Mesendoderm (in vitro differentiated cells): ENCODE measurements at regions not wholly inside any gene's neighbourhood (a gene's known extent, or its start where the extent isn't known, plus 50 kb on each side); places are given as distances from the start of the nearest gene placed in this dataset.

Source experiments
- DNase-seq: peaks from one replicate; pipeline ENCODE4 v3.0.0; 2013
- H2AK5ac ChIP-seq: 2 replicates; pipeline ENCODE4 v1.6.1; 2013; ENCODE audit warnings: low read length, inconsistent platforms
- H2BK120ac ChIP-seq: 2 replicates; pipeline ENCODE4 v1.6.1; 2013; ENCODE audit warnings: low read depth, mild to moderate bottlenecking, low read length, moderate library complexity, mixed read lengths
- H2BK15ac ChIP-seq: replicated peaks from 2 replicates; pipeline ENCODE4 v1.6.1; 2013; ENCODE audit warnings: low read depth, mild to moderate bottlenecking, moderate library complexity
- H2BK5ac ChIP-seq: 2 replicates; pipeline ENCODE4 v1.6.1; 2013; ENCODE audit warnings: low read length, inconsistent platforms
- H3K18ac ChIP-seq: 2 replicates; pipeline ENCODE4 v1.6.1; 2013; ENCODE audit warnings: mild to moderate bottlenecking, low read length, mixed read lengths
- H3K23ac ChIP-seq: one replicate; pipeline ENCODE4 v1.6.1; 2013; ENCODE audit warnings: low read length
- H3K27ac ChIP-seq: 2 replicates; pipeline ENCODE4 v1.5.1; 2013; ENCODE audit warnings: low read depth, mild to moderate bottlenecking, inconsistent platforms, low read length, moderate library complexity
- H3K27me3 ChIP-seq: 2 replicates; pipeline ENCODE4 v1.6.1; 2013; ENCODE audit warnings: low read length, control low read depth, mild to moderate bottlenecking, inconsistent platforms; ENCODE audit not compliant: insufficient read depth, poor library complexity
- H3K36me3 ChIP-seq: 2 replicates; pipeline ENCODE4 v1.6.1; 2013; ENCODE audit warnings: low read length, inconsistent platforms; ENCODE audit not compliant: control insufficient read depth, insufficient read depth
- H3K4ac ChIP-seq: one replicate; pipeline ENCODE4 v1.6.1; 2013; ENCODE audit warnings: low read depth, mild to moderate bottlenecking, low read length, moderate library complexity
- H3K4me1 ChIP-seq: 2 replicates; pipeline ENCODE4 v1.6.1; 2013; ENCODE audit warnings: low read depth, low read length, inconsistent platforms; ENCODE audit not compliant: control insufficient read depth
- H3K4me2 ChIP-seq: 2 replicates; pipeline ENCODE4 v1.6.1; 2013; ENCODE audit warnings: low read length
- H3K4me3 ChIP-seq: 2 replicates; pipeline ENCODE4 v1.5.1; 2013; ENCODE audit warnings: mild to moderate bottlenecking, low read length
- H3K56ac ChIP-seq: one replicate; pipeline ENCODE4 v1.6.1; 2013; ENCODE audit warnings: low read length
- H3K79me1 ChIP-seq: 2 replicates; pipeline ENCODE4 v1.6.1; 2013; ENCODE audit warnings: low read length, inconsistent platforms
- H3K79me2 ChIP-seq: 2 replicates; pipeline ENCODE4 v1.6.1; 2013; ENCODE audit warnings: mild to moderate bottlenecking, low read length; ENCODE audit not compliant: control insufficient read depth, insufficient read depth
- H3K9ac ChIP-seq: 2 replicates; pipeline ENCODE4 v1.6.1; 2013; ENCODE audit warnings: low read length, inconsistent platforms
- H4K5ac ChIP-seq: one replicate; pipeline ENCODE4 v1.6.1; 2013; ENCODE audit warnings: low read length
- H4K8ac ChIP-seq: one replicate; pipeline ENCODE4 v1.6.1; 2013; ENCODE audit warnings: low read depth, mild to moderate bottlenecking, control low read depth, low read length, moderate library complexity
- WGBS: extraction: QIAGEN DNeasy Blood & Tissue Kit; methylation state at CpG from one replicate; pipeline ENCODE4 v1.1.7; 2013; ENCODE audit warnings: low lambda C conversion rate, missing lambda C conversion rate; ENCODE audit not compliant: insufficient coverage; ENCODE audit errors: extremely low coverage; 5-methylcytosine and 5-hydroxymethylcytosine counted together

DNA sequence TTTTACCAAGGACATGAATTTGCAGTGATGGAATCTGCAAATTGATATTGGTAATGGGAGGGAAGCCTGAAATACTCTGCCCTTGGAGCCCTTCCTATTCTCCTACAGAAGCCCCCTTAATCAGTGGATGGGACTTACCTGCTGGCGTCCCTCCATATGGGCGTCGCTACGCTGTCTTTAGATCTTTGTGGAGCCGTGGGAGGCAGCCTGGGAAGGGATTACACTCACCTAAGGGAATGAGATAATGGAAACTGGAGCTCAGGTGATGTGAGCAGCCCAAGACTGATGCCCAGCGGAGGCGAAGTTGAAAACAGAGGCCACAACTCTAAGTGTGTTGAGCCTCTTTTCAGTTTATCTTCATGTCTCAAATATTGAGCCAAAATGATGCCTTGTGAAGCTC is 306.6 kb downstream of the MYCN start:
- Histone ChIP-seq H4K5ac (no peak overlapping the region), H2BK15ac (no peak overlapping the region), H3K4ac (no peak overlapping the region), H3K27me3 (no peaks in the 10 kb centered on the region), H4K8ac (no peak overlapping the region), H2AK5ac (no peak overlapping the region), H3K79me2 (no peaks in the 10 kb centered on the region), H3K9ac (no peak overlapping the region), H3K4me2 (no peak overlapping the region), H3K36me3 (no peaks in the 10 kb centered on the region), H3K23ac (no peak overlapping the region), H3K18ac (no peak overlapping the region), H2BK5ac (no peak overlapping the region), H3K79me1 (no peaks in the 10 kb centered on the region), H3K56ac (no peak overlapping the region), H3K4me1 (peaks cover 5% of the 10 kb centered on the region), H2BK120ac (no peak overlapping the region), H3K4me3 (no peak overlapping the region), H3K27ac (no peak overlapping the region)
- no CpG with 5 or more reads among the region's 7 CpGs for WGBS
- DNase-seq, result no peak

- no peak overlapping the region for H2BK5ac ChIP-seq
- H4K5ac ChIP-seq, result no peak overlapping the region
- no peak overlapping the region for H3K56ac ChIP-seq
- H2AK5ac ChIP-seq, result no peak overlapping the region
- no peak overlapping the region for H3K18ac ChIP-seq
- no peak overlapping the region for H3K4me3 ChIP-seq
- WGBS, result no CpG with 5 or more reads among the region's 2 CpGs
- H3K4ac ChIP-seq, result no peak overlapping the region
- H3K79me2 ChIP-seq, result no peaks in the 10 kb centered on the region
- H3K27ac ChIP-seq, result no peak overlapping the region
- no peak overlapping the region for H3K23ac ChIP-seq
- peaks cover 5% of the 10 kb centered on the region for H3K4me1 ChIP-seq
- no peak overlapping the region for H2BK15ac ChIP-seq
- no peak overlapping the region for H3K9ac ChIP-seq
- no peaks in the 10 kb centered on the region for H3K36me3 ChIP-seq
- no peak overlapping the region for H3K4me2 ChIP-seq
- no peak overlapping the region for H4K8ac ChIP-seq
- DNase-seq, result no peak
- no peaks in the 10 kb centered on the region for H3K79me1 ChIP-seq
- no peaks in the 10 kb centered on the region for H3K27me3 ChIP-seq
- H2BK120ac ChIP-seq, result no peak overlapping the region
Measured at GRCh38 chr2:16246281-16246850, 306.0 kb downstream of the MYCN start.

GRCh38 chr2:16245481-16246054 is 305.2 kb downstream of the MYCN start:
- no peak overlapping the region for H2BK5ac ChIP-seq
- H3K4ac ChIP-seq, result no peak overlapping the region
- no CpG with 5 or more reads among the region's 5 CpGs for WGBS
- H2BK120ac ChIP-seq, result no peak overlapping the region
- H2BK15ac ChIP-seq, result no peak overlapping the region
- H3K4me1 ChIP-seq, result peaks cover 5% of the 10 kb centered on the region
- no peak overlapping the region for H3K4me3 ChIP-seq
- H3K36me3 ChIP-seq, result no peaks in the 10 kb centered on the region
- no peak for DNase-seq
- no peak overlapping the region for H3K9ac ChIP-seq
- H3K27me3 ChIP-seq, result no peaks in the 10 kb centered on the region
- H3K79me2 ChIP-seq, result no peaks in the 10 kb centered on the region
- H4K8ac ChIP-seq, result no peak overlapping the region
- no peak overlapping the region for H3K27ac ChIP-seq
- no peak overlapping the region for H4K5ac ChIP-seq
- H3K4me2 ChIP-seq, result no peak overlapping the region
- no peak overlapping the region for H3K56ac ChIP-seq
- H3K18ac ChIP-seq, result no peak overlapping the region
- H3K79me1 ChIP-seq, result no peaks in the 10 kb centered on the region
- H2AK5ac ChIP-seq, result no peak overlapping the region
- H3K23ac ChIP-seq, result no peak overlapping the region

- Histone ChIP-seq H2BK15ac (no peak overlapping the region), H3K4me1 (peaks cover 5% of the 10 kb centered on the region), H3K27me3 (no peaks in the 10 kb centered on the region), H3K79me2 (no peaks in the 10 kb centered on the region), H3K79me1 (no peaks in the 10 kb centered on the region), H3K18ac (no peak overlapping the region), H3K4ac (no peak overlapping the region), H3K27ac (no peak overlapping the region), H2BK5ac (no peak overlapping the region), H3K4me2 (no peak overlapping the region), H4K8ac (no peak overlapping the region), H3K9ac (no peak overlapping the region), H2AK5ac (no peak overlapping the region), H3K56ac (no peak overlapping the region), H2BK120ac (no peak overlapping the region), H4K5ac (no peak overlapping the region), H3K23ac (no peak overlapping the region), H3K36me3 (no peaks in the 10 kb centered on the region), H3K4me3 (no peak overlapping the region)
- no CpG with 5 or more reads among the region's 5 CpGs for WGBS
- DNase-seq, result no peak
Measured at GRCh38 chr2:16244966-16245320, 304.6 kb downstream of the MYCN start.

- DNase-seq, result no peak
- H2BK5ac ChIP-seq, result no peak overlapping the region
- no peak overlapping the region for H2BK15ac ChIP-seq
- no peak overlapping the region for H4K8ac ChIP-seq
- H4K5ac ChIP-seq, result no peak overlapping the region
- H3K4me3 ChIP-seq, result no peak overlapping the region
- H3K36me3 ChIP-seq, result no peaks in the 10 kb centered on the region
- no peaks in the 10 kb centered on the region for H3K27me3 ChIP-seq
- no CpG with 5 or more reads among the region's 6 CpGs for WGBS
- no peak overlapping the region for H2AK5ac ChIP-seq
- no peak overlapping the region for H3K9ac ChIP-seq
- H3K18ac ChIP-seq, result no peak overlapping the region
- H3K56ac ChIP-seq, result no peak overlapping the region
- no peaks in the 10 kb centered on the region for H3K79me2 ChIP-seq
- H3K79me1 ChIP-seq, result no peaks in the 10 kb centered on the region
- no peak overlapping the region for H3K4me2 ChIP-seq
- no peak overlapping the region for H3K23ac ChIP-seq
- peaks cover 5% of the 10 kb centered on the region for H3K4me1 ChIP-seq
- no peak overlapping the region for H3K4ac ChIP-seq
- H2BK120ac ChIP-seq, result no peak overlapping the region
- no peak overlapping the region for H3K27ac ChIP-seq
Measured at GRCh38 chr2:16244153-16244965, 304.0 kb downstream of the MYCN start.
